ENCODE measurements at regions not wholly inside any gene's neighbourhood (a gene's known extent, or its start where the extent isn't known, plus 50 kb on each side); places are given as distances from the start of the nearest gene placed in this dataset.

GRCh38 chrX:4588893-4589292 is 875.4 kb upstream of the PRKX start:
- no peak for DNase-seq (ENCODE audit: low spot score)
- Mint-ChIP-seq H3K4me3 (ENCODE audit: unreplicated experiment) (no peak overlapping the region), H3K9me3 (ENCODE audit: low read depth) (peaks cover 31% of the 10 kb centered on the region), H3K36me3 (ENCODE audit: low read depth) (no peaks in the 10 kb centered on the region), H3K4me1 (ENCODE audit: low read depth) (no peaks in the 10 kb centered on the region), H3K27ac (ENCODE audit: unreplicated experiment) (no peak overlapping the region), H3K27me3 (ENCODE audit: low read depth) (no peaks in the 10 kb centered on the region)
- no peak for TF ChIP-seq CTCF (IDR thresholded peaks at IDR 0.05)

GRCh38 chrX:4588466-4588865 is 875.0 kb upstream of the PRKX start:
- H3K4me3 Mint-ChIP-seq (ENCODE audit: unreplicated experiment), result no peak overlapping the region
- H3K36me3 Mint-ChIP-seq (ENCODE audit: low read depth), result no peaks in the 10 kb centered on the region
- H3K27me3 Mint-ChIP-seq (ENCODE audit: low read depth), result no peaks in the 10 kb centered on the region
- peaks cover 31% of the 10 kb centered on the region for H3K9me3 Mint-ChIP-seq (ENCODE audit: low read depth)
- H3K4me1 Mint-ChIP-seq (ENCODE audit: low read depth), result no peaks in the 10 kb centered on the region
- no peak overlapping the region for H3K27ac Mint-ChIP-seq (ENCODE audit: unreplicated experiment)
- no peak for DNase-seq (ENCODE audit: low spot score)
- TF ChIP-seq CTCF (IDR thresholded peaks at IDR 0.05), result no peak

- Mint-ChIP-seq H3K27ac (ENCODE audit: unreplicated experiment) (no peak overlapping the region), H3K4me3 (ENCODE audit: unreplicated experiment) (no peak overlapping the region), H3K36me3 (ENCODE audit: low read depth) (no peaks in the 10 kb centered on the region), H3K27me3 (ENCODE audit: low read depth) (no peaks in the 10 kb centered on the region), H3K9me3 (ENCODE audit: low read depth) (peaks cover 31% of the 10 kb centered on the region), H3K4me1 (ENCODE audit: low read depth) (no peaks in the 10 kb centered on the region)
- no peak for DNase-seq (ENCODE audit: low spot score)
- TF ChIP-seq CTCF (IDR thresholded peaks at IDR 0.05), result no peak
These were observed 874.6 kb upstream of the PRKX start for GRCh38 chrX:4588056-4588455.

GRCh38 chrX:4579999-4580398 is 866.5 kb upstream of the PRKX start:
- Mint-ChIP-seq H3K27ac (ENCODE audit: unreplicated experiment) (no peak overlapping the region), H3K36me3 (ENCODE audit: low read depth) (no peaks in the 10 kb centered on the region), H3K4me3 (ENCODE audit: unreplicated experiment) (no peak overlapping the region), H3K9me3 (ENCODE audit: low read depth) (peaks cover 14% of the 10 kb centered on the region), H3K27me3 (ENCODE audit: low read depth) (no peaks in the 10 kb centered on the region), H3K4me1 (ENCODE audit: low read depth) (no peaks in the 10 kb centered on the region)
- no peak for DNase-seq (ENCODE audit: low spot score)
- TF ChIP-seq CTCF (IDR thresholded peaks at IDR 0.05), result no peak

GRCh38 chrX:4579480-4579879 is 866.0 kb upstream of the PRKX start:
- Mint-ChIP-seq H3K36me3 (ENCODE audit: low read depth) (no peaks in the 10 kb centered on the region), H3K4me1 (ENCODE audit: low read depth) (no peaks in the 10 kb centered on the region), H3K4me3 (ENCODE audit: unreplicated experiment) (no peak overlapping the region), H3K27ac (ENCODE audit: unreplicated experiment) (no peak overlapping the region), H3K27me3 (ENCODE audit: low read depth) (no peaks in the 10 kb centered on the region), H3K9me3 (ENCODE audit: low read depth) (peaks cover 11% of the 10 kb centered on the region)
- no peak for DNase-seq (ENCODE audit: low spot score)
- no peak for TF ChIP-seq CTCF (IDR thresholded peaks at IDR 0.05)
